Kidney epithelial cell (primary cell): ENCODE measurements at regions not wholly inside any gene's neighbourhood (a gene's known extent, or its start where the extent isn't known, plus 50 kb on each side); places are given as distances from the start of the nearest gene placed in this dataset.

Source experiments
- DNase-seq: peaks from one replicate; pipeline ENCODE4 v3.0.0-alpha.2; 2010; ENCODE audit warnings: low read depth
- H3K27me3 ChIP-seq: 2 replicates; pipeline ENCODE4 v1.6.0; 2011; ENCODE audit warnings: low read length; ENCODE audit not compliant: control insufficient read depth, insufficient read depth
- H3K36me3 ChIP-seq: 2 replicates; pipeline ENCODE4 v1.5.1; 2011; ENCODE audit warnings: low read length; ENCODE audit not compliant: control insufficient read depth, insufficient read depth
- H3K4me3 ChIP-seq: 2 replicates; pipeline ENCODE4 v1.5.1; 2011; ENCODE audit warnings: low read depth, mild to moderate bottlenecking, control low read depth, low read length
- CTCF ChIP-seq: IDR thresholded peaks from 2 replicates; pipeline ENCODE4 v1.5.1; 2011; ENCODE audit warnings: mild to moderate bottlenecking, moderate library complexity, low read length, control low read depth, inconsistent platforms; ENCODE audit not compliant: insufficient read depth, poor library complexity, severe bottlenecking

- Histone ChIP-seq H3K4me3 (no peak overlapping the region), H3K27me3 (no peaks in the 10 kb centered on the region), H3K36me3 (no peaks in the 10 kb centered on the region)
- no peak for DNase-seq
- no peak for TF ChIP-seq CTCF
Measured at GRCh38 chr13:84279166-84279565, 396.9 kb upstream of the SLITRK1 start.

- Histone ChIP-seq H3K27me3 (no peaks in the 10 kb centered on the region), H3K36me3 (no peaks in the 10 kb centered on the region), H3K4me3 (no peak overlapping the region)
- DNase-seq = no peak
- no peak for TF ChIP-seq CTCF
Measured at GRCh38 chr13:84272877-84273562, 390.7 kb upstream of the SLITRK1 start.

GRCh38 chr13:84265257-84265764, 383.0 kb upstream of the SLITRK1 start:
- TF ChIP-seq CTCF = no peak

GRCh38 chr13:84263354-84264069, 381.2 kb upstream of the SLITRK1 start:
- no peak for DNase-seq
- no peak overlapping the region for H3K4me3 ChIP-seq
- no peaks in the 10 kb centered on the region for H3K27me3 ChIP-seq

More at GRCh38 chr13:84265257-84265764, 383.0 kb upstream of the SLITRK1 start:
- no peak for DNase-seq
- Histone ChIP-seq H3K36me3 (no peaks in the 10 kb centered on the region), H3K4me3 (no peak overlapping the region), H3K27me3 (no peaks in the 10 kb centered on the region)

GRCh38 chr13:84255226-84255797, 373.0 kb upstream of the SLITRK1 start:
- no peak overlapping the region for H3K4me3 ChIP-seq
- TF ChIP-seq CTCF = no peak
- no peaks in the 10 kb centered on the region for H3K27me3 ChIP-seq
- no peaks in the 10 kb centered on the region for H3K36me3 ChIP-seq
- no peak for DNase-seq

More at GRCh38 chr13:84263354-84264069, 381.2 kb upstream of the SLITRK1 start:
- no peaks in the 10 kb centered on the region for H3K36me3 ChIP-seq
- no peak for TF ChIP-seq CTCF
